RKO (cell line): ENCODE measurements at regions not wholly inside any gene's neighbourhood (a gene's known extent, or its start where the extent isn't known, plus 50 kb on each side); places are given as distances from the start of the nearest gene placed in this dataset.

Experiments
- DNase-seq: peaks from one replicate; pipeline ENCODE4 v3.0.0-alpha.2; 2016; ENCODE audit warnings: low spot score

- no peak for DNase-seq
These were observed 128.0 kb downstream of the TMA16 start for GRCh38 chr4:163622379-163623035.

- no peak for DNase-seq
These were observed 129.3 kb downstream of the TMA16 start for GRCh38 chr4:163623787-163624186.

GRCh38 chr4:163624727-163625126 is 130.2 kb downstream of the TMA16 start:
- no peak for DNase-seq

- DNase-seq = no peak
These were observed 136.8 kb downstream of the TMA16 start for GRCh38 chr4:163631288-163631687.

GRCh38 chr4:163638909-163639308 is 144.4 kb downstream of the TMA16 start:
- no peak for DNase-seq

- DNase-seq = no peak
These were observed 155.1 kb downstream of the TMA16 start for GRCh38 chr4:163649557-163650091.

GRCh38 chr4:163651761-163652160 is 157.3 kb downstream of the TMA16 start:
- no peak for DNase-seq

GRCh38 chr4:163654621-163655020 is 160.1 kb downstream of the TMA16 start:
- DNase-seq = no peak

- DNase-seq = no peak
These were observed 166.1 kb downstream of the TMA16 start for GRCh38 chr4:163660636-163661035.

GRCh38 chr4:163662768-163663167 is 168.3 kb downstream of the TMA16 start:
- no peak for DNase-seq

- DNase-seq = no peak
These were observed 169.2 kb downstream of the TMA16 start for GRCh38 chr4:163663454-163664225.

- DNase-seq = no peak
These were observed 170.6 kb downstream of the TMA16 start for GRCh38 chr4:163665101-163665500.

- DNase-seq = no peak
These were observed 171.2 kb downstream of the TMA16 start for GRCh38 chr4:163665521-163666331.

- no peak for DNase-seq
These were observed 171.9 kb downstream of the TMA16 start for GRCh38 chr4:163666332-163666873.

GRCh38 chr4:163672751-163673150 is 178.3 kb downstream of the TMA16 start:
- no peak for DNase-seq

- no peak for DNase-seq
These were observed 179.6 kb downstream of the TMA16 start for GRCh38 chr4:163673848-163674697.

- peak; percentile 69 for DNase-seq
These were observed 184.7 kb downstream of the TMA16 start for GRCh38 chr4:163679189-163679588.

GRCh38 chr4:163680386-163681098 is 186.1 kb downstream of the TMA16 start:
- DNase-seq = no peak

- DNase-seq = peak; percentile 62
These were observed 186.8 kb downstream of the TMA16 start for GRCh38 chr4:163681208-163681821.

- no peak for DNase-seq
These were observed 194.4 kb downstream of the TMA16 start for GRCh38 chr4:163688856-163689255.
